ENCODE measurements at regions not wholly inside any gene's neighbourhood (a gene's known extent, or its start where the extent isn't known, plus 50 kb on each side); places are given as distances from the start of the nearest gene placed in this dataset.

DNA sequence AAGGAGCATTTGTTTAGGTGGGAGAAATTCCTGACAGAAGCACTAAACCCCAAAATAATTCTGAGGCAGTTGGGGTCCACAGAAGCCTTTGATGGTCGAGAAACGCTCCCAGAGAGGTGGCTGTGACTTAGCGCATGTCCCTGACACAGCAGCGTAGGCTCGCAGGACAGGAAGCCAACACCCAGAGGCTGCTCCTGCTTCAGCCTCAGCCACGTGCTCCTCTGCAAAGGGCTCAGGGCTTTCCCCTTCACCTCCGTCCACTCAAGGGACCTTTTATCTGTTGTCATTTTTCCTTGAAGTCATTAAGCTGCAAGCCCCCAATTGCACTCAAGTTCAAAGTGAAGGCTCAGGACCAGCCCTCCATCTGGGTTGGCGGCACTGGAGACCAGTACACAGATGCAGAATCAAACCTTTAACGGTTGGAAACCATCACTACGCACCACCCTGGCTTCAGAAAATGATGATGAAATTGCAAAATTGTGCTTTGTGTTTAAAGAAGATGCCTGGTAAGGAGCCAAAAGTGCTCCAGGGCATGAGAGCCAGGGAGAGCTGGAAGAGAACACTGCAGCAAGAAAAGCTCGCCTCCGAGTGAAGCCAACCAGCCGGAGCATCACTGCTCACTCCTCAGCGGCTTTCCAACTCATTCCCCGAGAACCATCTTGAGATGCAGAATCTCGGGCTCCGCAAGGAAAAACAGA is 219.6 kb downstream of the RAP2A start:
- TF ChIP-seq, protein P1, sequence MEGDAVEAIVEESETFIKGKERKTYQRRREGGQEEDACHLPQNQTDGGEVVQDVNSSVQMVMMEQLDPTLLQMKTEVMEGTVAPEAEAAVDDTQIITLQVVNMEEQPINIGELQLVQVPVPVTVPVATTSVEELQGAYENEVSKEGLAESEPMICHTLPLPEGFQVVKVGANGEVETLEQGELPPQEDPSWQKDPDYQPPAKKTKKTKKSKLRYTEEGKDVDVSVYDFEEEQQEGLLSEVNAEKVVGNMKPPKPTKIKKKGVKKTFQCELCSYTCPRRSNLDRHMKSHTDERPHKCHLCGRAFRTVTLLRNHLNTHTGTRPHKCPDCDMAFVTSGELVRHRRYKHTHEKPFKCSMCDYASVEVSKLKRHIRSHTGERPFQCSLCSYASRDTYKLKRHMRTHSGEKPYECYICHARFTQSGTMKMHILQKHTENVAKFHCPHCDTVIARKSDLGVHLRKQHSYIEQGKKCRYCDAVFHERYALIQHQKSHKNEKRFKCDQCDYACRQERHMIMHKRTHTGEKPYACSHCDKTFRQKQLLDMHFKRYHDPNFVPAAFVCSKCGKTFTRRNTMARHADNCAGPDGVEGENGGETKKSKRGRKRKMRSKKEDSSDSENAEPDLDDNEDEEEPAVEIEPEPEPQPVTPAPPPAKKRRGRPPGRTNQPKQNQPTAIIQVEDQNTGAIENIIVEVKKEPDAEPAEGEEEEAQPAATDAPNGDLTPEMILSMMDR (conservative IDR thresholded peaks at IDR 0.05): no peak
- no peak for TF ChIP-seq ZFX (IDR thresholded peaks at IDR 0.05)
